ENCODE measurements at regions not wholly inside any gene's neighbourhood (a gene's known extent, or its start where the extent isn't known, plus 50 kb on each side); places are given as distances from the start of the nearest gene placed in this dataset.

- TF ChIP-seq BRCA1 (IDR thresholded peaks at IDR 0.05; ENCODE audit: low read depth, low read length) (no peak), E2F4 (IDR thresholded peaks at IDR 0.05; ENCODE audit: low read depth, low read length) (no peak), CEBPB (IDR thresholded peaks at IDR 0.05; ENCODE audit: borderline replicate concordance in 1 of 2, low read depth in 2 of 2, low read length in 2 of 2) (no peak), NFYB (IDR thresholded peaks at IDR 0.05; ENCODE audit: insufficient read depth, low read depth, low read length) (no peak), EZH2 (IDR thresholded peaks at IDR 0.05; ENCODE audit: borderline replicate concordance, control insufficient read depth, low read depth, low read length) (no peak), ATF3 (IDR thresholded peaks at IDR 0.05; ENCODE audit: borderline replicate concordance, extremely low read depth, low read depth, low read length) (no peak), EGR1 (IDR thresholded peaks at IDR 0.05; ENCODE audit: borderline replicate concordance in 1 of 2, low read depth in 2 of 2, low read length in 2 of 2) (no peak)
- TF ChIP-seq, protein P1, sequence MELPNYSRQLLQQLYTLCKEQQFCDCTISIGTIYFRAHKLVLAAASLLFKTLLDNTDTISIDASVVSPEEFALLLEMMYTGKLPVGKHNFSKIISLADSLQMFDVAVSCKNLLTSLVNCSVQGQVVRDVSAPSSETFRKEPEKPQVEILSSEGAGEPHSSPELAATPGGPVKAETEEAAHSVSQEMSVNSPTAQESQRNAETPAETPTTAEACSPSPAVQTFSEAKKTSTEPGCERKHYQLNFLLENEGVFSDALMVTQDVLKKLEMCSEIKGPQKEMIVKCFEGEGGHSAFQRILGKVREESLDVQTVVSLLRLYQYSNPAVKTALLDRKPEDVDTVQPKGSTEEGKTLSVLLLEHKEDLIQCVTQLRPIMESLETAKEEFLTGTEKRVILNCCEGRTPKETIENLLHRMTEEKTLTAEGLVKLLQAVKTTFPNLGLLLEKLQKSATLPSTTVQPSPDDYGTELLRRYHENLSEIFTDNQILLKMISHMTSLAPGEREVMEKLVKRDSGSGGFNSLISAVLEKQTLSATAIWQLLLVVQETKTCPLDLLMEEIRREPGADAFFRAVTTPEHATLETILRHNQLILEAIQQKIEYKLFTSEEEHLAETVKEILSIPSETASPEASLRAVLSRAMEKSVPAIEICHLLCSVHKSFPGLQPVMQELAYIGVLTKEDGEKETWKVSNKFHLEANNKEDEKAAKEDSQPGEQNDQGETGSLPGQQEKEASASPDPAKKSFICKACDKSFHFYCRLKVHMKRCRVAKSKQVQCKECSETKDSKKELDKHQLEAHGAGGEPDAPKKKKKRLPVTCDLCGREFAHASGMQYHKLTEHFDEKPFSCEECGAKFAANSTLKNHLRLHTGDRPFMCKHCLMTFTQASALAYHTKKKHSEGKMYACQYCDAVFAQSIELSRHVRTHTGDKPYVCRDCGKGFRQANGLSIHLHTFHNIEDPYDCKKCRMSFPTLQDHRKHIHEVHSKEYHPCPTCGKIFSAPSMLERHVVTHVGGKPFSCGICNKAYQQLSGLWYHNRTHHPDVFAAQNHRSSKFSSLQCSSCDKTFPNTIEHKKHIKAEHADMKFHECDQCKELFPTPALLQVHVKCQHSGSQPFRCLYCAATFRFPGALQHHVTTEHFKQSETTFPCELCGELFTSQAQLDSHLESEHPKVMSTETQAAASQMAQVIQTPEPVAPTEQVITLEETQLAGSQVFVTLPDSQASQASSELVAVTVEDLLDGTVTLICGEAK (IDR thresholded peaks at IDR 0.05; ENCODE audit: borderline replicate concordance), result no peak
- TF ChIP-seq, protein P2, sequence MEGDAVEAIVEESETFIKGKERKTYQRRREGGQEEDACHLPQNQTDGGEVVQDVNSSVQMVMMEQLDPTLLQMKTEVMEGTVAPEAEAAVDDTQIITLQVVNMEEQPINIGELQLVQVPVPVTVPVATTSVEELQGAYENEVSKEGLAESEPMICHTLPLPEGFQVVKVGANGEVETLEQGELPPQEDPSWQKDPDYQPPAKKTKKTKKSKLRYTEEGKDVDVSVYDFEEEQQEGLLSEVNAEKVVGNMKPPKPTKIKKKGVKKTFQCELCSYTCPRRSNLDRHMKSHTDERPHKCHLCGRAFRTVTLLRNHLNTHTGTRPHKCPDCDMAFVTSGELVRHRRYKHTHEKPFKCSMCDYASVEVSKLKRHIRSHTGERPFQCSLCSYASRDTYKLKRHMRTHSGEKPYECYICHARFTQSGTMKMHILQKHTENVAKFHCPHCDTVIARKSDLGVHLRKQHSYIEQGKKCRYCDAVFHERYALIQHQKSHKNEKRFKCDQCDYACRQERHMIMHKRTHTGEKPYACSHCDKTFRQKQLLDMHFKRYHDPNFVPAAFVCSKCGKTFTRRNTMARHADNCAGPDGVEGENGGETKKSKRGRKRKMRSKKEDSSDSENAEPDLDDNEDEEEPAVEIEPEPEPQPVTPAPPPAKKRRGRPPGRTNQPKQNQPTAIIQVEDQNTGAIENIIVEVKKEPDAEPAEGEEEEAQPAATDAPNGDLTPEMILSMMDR (IDR thresholded peaks at IDR 0.05 in 2 of 3, conservative IDR thresholded peaks at IDR 0.05 in 1 of 3; ENCODE audit: control insufficient read depth in 2 of 3, extremely low read depth in 1 of 3, insufficient read depth in 1 of 3, low read depth in 3 of 3, low read length in 3 of 3), result no peak
Observed at GRCh38 chr7:109939207-109939606, 1151.7 kb upstream of the LRRN3 start.
